Loucy (cell line): ENCODE measurements at regions not wholly inside any gene's neighbourhood (a gene's known extent, or its start where the extent isn't known, plus 50 kb on each side); places are given as distances from the start of the nearest gene placed in this dataset.

Source experiments
- H2AFZ ChIP-seq: fragments of 200-600 bp; sonication (generic); 2 replicates; pipeline ENCODE4 v1.6.0; 2016; ENCODE audit warnings: antibody characterized with exemption, mild to moderate bottlenecking, low read length, moderate library complexity
- H3F3A ChIP-seq: fragments of 200-600 bp; 2 replicates; pipeline ENCODE4 v1.6.0; 2016; ENCODE audit warnings: antibody characterized with exemption, low read depth, mild to moderate bottlenecking
- H3K27me3 ChIP-seq: fragments of 200-600 bp; sonication (generic); 2 replicates; pipeline ENCODE4 v1.6.1; 2014; ENCODE audit warnings: low read length, mild to moderate bottlenecking; ENCODE audit not compliant: insufficient read depth, poor library complexity, severe bottlenecking
- H3K36me3 ChIP-seq: fragments of 200-600 bp; sonication (generic); 2 replicates; pipeline ENCODE4 v1.6.1; 2016; ENCODE audit warnings: low read length; ENCODE audit not compliant: insufficient read depth
- H3K4me1 ChIP-seq: fragments of 200-600 bp; sonication (generic); 2 replicates; pipeline ENCODE4 v1.5.1; 2014; ENCODE audit warnings: low read length, mild to moderate bottlenecking; ENCODE audit not compliant: insufficient read depth, poor library complexity, severe bottlenecking
- H3K4me2 ChIP-seq: fragments of 200-600 bp; sonication (generic); 2 replicates; pipeline ENCODE4 v1.6.0; 2014; ENCODE audit warnings: antibody characterized with exemption, low read length, low read depth, mild to moderate bottlenecking; ENCODE audit not compliant: poor library complexity, severe bottlenecking
- H3K4me3 ChIP-seq: fragments of 200-600 bp; sonication (generic); 2 replicates; pipeline ENCODE4 v1.5.1; 2014; ENCODE audit warnings: low read length, mild to moderate bottlenecking, mixed read lengths; ENCODE audit not compliant: poor library complexity, severe bottlenecking
- H3K79me2 ChIP-seq: fragments of 200-600 bp; sonication (generic); 2 replicates; pipeline ENCODE4 v1.6.1; 2014; ENCODE audit warnings: low read length; ENCODE audit not compliant: insufficient read depth
- H3K9ac ChIP-seq: fragments of 200-600 bp; sonication (generic); 2 replicates; pipeline ENCODE4 v1.6.0; 2014; ENCODE audit warnings: mild to moderate bottlenecking, low read depth, low read length, moderate library complexity; ENCODE audit not compliant: poor library complexity, severe bottlenecking
- H3K9me2 ChIP-seq: fragments of 200-600 bp; sonication (generic); replicated peaks from 2 replicates; pipeline ENCODE4 v1.6.1; 2016; ENCODE audit warnings: low read depth, low read length, mixed read lengths
- H3K9me3 ChIP-seq: fragments of 200-600 bp; sonication (generic); 2 replicates; pipeline ENCODE4 v1.6.1; 2014; ENCODE audit warnings: mild to moderate bottlenecking, antibody characterized with exemption, low read length, low read depth; ENCODE audit not compliant: insufficient read depth
- H4K20me1 ChIP-seq: fragments of 200-600 bp; sonication (generic); 2 replicates; pipeline ENCODE4 v1.6.0; 2014; ENCODE audit warnings: antibody characterized with exemption, low read length, mild to moderate bottlenecking; ENCODE audit not compliant: insufficient read depth, poor library complexity, severe bottlenecking
- CTCF ChIP-seq: fragments of 200-600 bp; sonication (generic); conservative IDR thresholded peaks from 2 replicates; pipeline ENCODE4 v1.5.1; 2014; ENCODE audit warnings: mild to moderate bottlenecking, antibody characterized with exemption, low read length
- EZH2phosphoT487 ChIP-seq: fragments of 200-600 bp; IDR thresholded peaks from 2 replicates; pipeline ENCODE4 v1.6.1; 2018; ENCODE audit warnings: antibody characterized with exemption, mild to moderate bottlenecking, moderate library complexity, borderline replicate concordance

- no peaks in the 10 kb centered on the region for H3K9me3 ChIP-seq
- no peak overlapping the region for H3K9ac ChIP-seq
- no peaks in the 10 kb centered on the region for H3K9me2 ChIP-seq
- H3F3A ChIP-seq = no peaks in the 10 kb centered on the region
- H3K4me2 ChIP-seq = no peak overlapping the region
- H3K4me3 ChIP-seq = no peak overlapping the region
- no peak overlapping the region for H2AFZ ChIP-seq
- no peaks in the 10 kb centered on the region for H3K27me3 ChIP-seq
- H4K20me1 ChIP-seq = no peaks in the 10 kb centered on the region
- TF ChIP-seq EZH2phosphoT487 = no peak
- no peak for TF ChIP-seq CTCF
- H3K4me1 ChIP-seq = no peaks in the 10 kb centered on the region
- no peaks in the 10 kb centered on the region for H3K36me3 ChIP-seq
- no peaks in the 10 kb centered on the region for H3K79me2 ChIP-seq
Observed at GRCh38 chr1:60234776-60235175, 161.2 kb upstream of the C1orf87 start.

GRCh38 chr1:60229821-60230220, 156.3 kb upstream of the C1orf87 start:
- no peaks in the 10 kb centered on the region for H3K36me3 ChIP-seq
- H3F3A ChIP-seq = no peaks in the 10 kb centered on the region
- H2AFZ ChIP-seq = no peak overlapping the region
- TF ChIP-seq EZH2phosphoT487 (no peak), CTCF (no peak)
- H3K9ac ChIP-seq = no peak overlapping the region
- H3K9me2 ChIP-seq = no peaks in the 10 kb centered on the region
- H3K4me2 ChIP-seq = no peak overlapping the region
- no peaks in the 10 kb centered on the region for H3K9me3 ChIP-seq
- no peak overlapping the region for H3K4me3 ChIP-seq
- H4K20me1 ChIP-seq = no peaks in the 10 kb centered on the region
- H3K79me2 ChIP-seq = no peaks in the 10 kb centered on the region
- H3K27me3 ChIP-seq = no peaks in the 10 kb centered on the region
- H3K4me1 ChIP-seq = no peaks in the 10 kb centered on the region

- no peak overlapping the region for H3K9ac ChIP-seq
- H3K4me1 ChIP-seq = no peaks in the 10 kb centered on the region
- H3K4me3 ChIP-seq = no peak overlapping the region
- H3K36me3 ChIP-seq = no peaks in the 10 kb centered on the region
- H3K27me3 ChIP-seq = no peaks in the 10 kb centered on the region
- TF ChIP-seq CTCF = no peak
- TF ChIP-seq EZH2phosphoT487 = no peak
- no peaks in the 10 kb centered on the region for H4K20me1 ChIP-seq
- H3F3A ChIP-seq = no peaks in the 10 kb centered on the region
- no peak overlapping the region for H2AFZ ChIP-seq
- H3K9me3 ChIP-seq = no peaks in the 10 kb centered on the region
- H3K79me2 ChIP-seq = no peaks in the 10 kb centered on the region
- no peak overlapping the region for H3K4me2 ChIP-seq
- no peaks in the 10 kb centered on the region for H3K9me2 ChIP-seq
Observed at GRCh38 chr1:60228041-60228491, 154.5 kb upstream of the C1orf87 start.
